Suprapubic skin (tissue), 3 donors: ENCODE measurements at regions not wholly inside any gene's neighbourhood (a gene's known extent, or its start where the extent isn't known, plus 50 kb on each side); places are given as distances from the start of the nearest gene placed in this dataset.

ENCODE experiments used
- EP300 ChIP-seq: sonication (generic); formaldehyde crosslinking; IDR thresholded peaks from one replicate; pipeline ENCODE4 v1.6.1; 2017; ENCODE audit warnings: antibody characterized with exemption
- TF ChIP-seq, protein P1 (sequence below), 2 donors: fragments of 200-600 bp in 1 of 2; fragments of 450-650 bp in 1 of 2; sonication (generic) in 1 of 2; IDR thresholded peaks; one replicate each; pipeline ENCODE4 v1.5.1; 2016 to 2019; ENCODE audit warnings: antibody characterized with exemption in 2 of 2, mild to moderate bottlenecking in 1 of 2, moderate library complexity in 1 of 2

DNA sequence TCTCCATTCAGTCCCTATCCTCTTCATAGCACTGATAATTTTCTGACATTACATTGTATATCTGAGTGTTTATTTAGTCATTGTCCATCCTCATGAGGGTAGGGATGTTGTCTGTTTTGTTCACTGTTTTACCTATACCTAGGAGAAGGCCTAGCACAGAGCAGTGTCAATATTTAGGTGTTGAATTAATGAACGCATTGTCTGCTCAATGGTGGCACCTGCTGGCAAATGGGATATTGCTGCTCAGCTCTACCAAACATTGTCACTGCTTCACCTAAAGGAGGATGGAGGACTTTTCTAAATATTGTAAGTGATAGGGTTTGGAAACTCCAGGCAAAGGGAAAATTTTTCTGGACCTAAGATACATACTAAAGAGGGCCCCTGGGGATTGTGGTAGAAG lies 243.9 kb downstream of the RRAGC start:
- TF ChIP-seq, protein P1, sequence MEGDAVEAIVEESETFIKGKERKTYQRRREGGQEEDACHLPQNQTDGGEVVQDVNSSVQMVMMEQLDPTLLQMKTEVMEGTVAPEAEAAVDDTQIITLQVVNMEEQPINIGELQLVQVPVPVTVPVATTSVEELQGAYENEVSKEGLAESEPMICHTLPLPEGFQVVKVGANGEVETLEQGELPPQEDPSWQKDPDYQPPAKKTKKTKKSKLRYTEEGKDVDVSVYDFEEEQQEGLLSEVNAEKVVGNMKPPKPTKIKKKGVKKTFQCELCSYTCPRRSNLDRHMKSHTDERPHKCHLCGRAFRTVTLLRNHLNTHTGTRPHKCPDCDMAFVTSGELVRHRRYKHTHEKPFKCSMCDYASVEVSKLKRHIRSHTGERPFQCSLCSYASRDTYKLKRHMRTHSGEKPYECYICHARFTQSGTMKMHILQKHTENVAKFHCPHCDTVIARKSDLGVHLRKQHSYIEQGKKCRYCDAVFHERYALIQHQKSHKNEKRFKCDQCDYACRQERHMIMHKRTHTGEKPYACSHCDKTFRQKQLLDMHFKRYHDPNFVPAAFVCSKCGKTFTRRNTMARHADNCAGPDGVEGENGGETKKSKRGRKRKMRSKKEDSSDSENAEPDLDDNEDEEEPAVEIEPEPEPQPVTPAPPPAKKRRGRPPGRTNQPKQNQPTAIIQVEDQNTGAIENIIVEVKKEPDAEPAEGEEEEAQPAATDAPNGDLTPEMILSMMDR (IDR thresholded peaks at IDR 0.05), result no peak
- TF ChIP-seq EP300, result no peak
